ENCODE measurements at regions not wholly inside any gene's neighbourhood (a gene's known extent, or its start where the extent isn't known, plus 50 kb on each side); places are given as distances from the start of the nearest gene placed in this dataset.

DNA sequence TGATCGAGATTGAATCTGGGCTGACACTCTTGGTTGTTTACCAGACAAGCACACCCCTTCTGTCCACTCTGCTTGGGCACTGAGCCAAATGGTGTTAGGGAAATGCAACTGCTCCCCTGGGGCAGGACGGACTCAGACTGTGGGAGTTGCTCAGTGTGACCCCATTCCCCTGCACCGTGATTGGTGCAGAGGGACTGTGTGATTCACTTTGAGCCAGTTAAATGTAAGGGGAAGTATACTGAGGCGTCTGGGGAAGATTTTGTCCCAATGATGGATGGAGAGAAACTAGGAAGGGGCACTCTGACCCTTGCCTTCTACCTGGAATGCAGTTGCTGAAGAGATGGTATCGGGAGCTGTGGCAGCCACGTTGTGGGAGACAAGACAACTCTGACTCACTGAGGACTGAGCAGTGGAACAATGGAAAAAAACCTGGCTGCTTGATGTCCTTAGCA lies 196.0 kb upstream of the ANKRD55 start:
- TF ChIP-seq POLR2A (IDR thresholded peaks at IDR 0.05), result no peak
- TF ChIP-seq, protein P1, sequence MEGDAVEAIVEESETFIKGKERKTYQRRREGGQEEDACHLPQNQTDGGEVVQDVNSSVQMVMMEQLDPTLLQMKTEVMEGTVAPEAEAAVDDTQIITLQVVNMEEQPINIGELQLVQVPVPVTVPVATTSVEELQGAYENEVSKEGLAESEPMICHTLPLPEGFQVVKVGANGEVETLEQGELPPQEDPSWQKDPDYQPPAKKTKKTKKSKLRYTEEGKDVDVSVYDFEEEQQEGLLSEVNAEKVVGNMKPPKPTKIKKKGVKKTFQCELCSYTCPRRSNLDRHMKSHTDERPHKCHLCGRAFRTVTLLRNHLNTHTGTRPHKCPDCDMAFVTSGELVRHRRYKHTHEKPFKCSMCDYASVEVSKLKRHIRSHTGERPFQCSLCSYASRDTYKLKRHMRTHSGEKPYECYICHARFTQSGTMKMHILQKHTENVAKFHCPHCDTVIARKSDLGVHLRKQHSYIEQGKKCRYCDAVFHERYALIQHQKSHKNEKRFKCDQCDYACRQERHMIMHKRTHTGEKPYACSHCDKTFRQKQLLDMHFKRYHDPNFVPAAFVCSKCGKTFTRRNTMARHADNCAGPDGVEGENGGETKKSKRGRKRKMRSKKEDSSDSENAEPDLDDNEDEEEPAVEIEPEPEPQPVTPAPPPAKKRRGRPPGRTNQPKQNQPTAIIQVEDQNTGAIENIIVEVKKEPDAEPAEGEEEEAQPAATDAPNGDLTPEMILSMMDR (IDR thresholded peaks at IDR 0.05), result no peak

Measured in prostate gland (tissue), 2 donors.